Gastroesophageal sphincter (tissue), 4 donors: ENCODE measurements at regions not wholly inside any gene's neighbourhood (a gene's known extent, or its start where the extent isn't known, plus 50 kb on each side); places are given as distances from the start of the nearest gene placed in this dataset.

Experiments used
- ATAC-seq: fragments of 150-250 bp; one replicate; pipeline ENCODE4 v1.9.1; 2016; ENCODE audit warnings: mild to moderate bottlenecking, moderate library complexity
- H3K27ac ChIP-seq, 4 donors: fragments of 200-600 bp; sonication (generic) in 3 of 4; 1 replicate in 3 of 4; 2 replicates in 1 of 4; pipeline ENCODE4 v1.5.1; 2016 to 2019
- H3K27me3 ChIP-seq: fragments of 200-600 bp; sonication (generic); one replicate; pipeline ENCODE4 v1.5.1; 2019
- H3K36me3 ChIP-seq, 2 donors: fragments of 200-600 bp; sonication (generic); one replicate each; pipeline ENCODE4 v1.5.1; 2019; ENCODE audit warnings: control low read depth in 1 of 2
- H3K4me1 ChIP-seq, 3 donors: fragments of 200-600 bp; sonication (generic); 1 replicate in 2 of 3; 2 replicates in 1 of 3; pipeline ENCODE4 v1.5.1; 2016 to 2019; ENCODE audit warnings: control low read depth in 2 of 3
- H3K4me3 ChIP-seq, 2 donors: fragments of 200-600 bp; sonication (generic); one replicate each; pipeline ENCODE4 v1.5.1; 2019; ENCODE audit warnings: mild to moderate bottlenecking in 1 of 2, moderate library complexity in 1 of 2
- H3K9me3 ChIP-seq, 3 donors: fragments of 200-600 bp; sonication (generic); one replicate each; pipeline ENCODE4 v1.5.1; 2017 to 2019; ENCODE audit warnings: control low read depth in 2 of 3
- CTCF ChIP-seq, 4 experiments: fragments of 200-600 bp in 2 of 4; fragments of 450-650 bp in 2 of 4; sonication (generic) in 1 of 4; IDR thresholded peaks; one replicate each; pipeline ENCODE4 v1.5.1; 2017 to 2019; ENCODE audit warnings: antibody characterized with exemption in 4 of 4, mild to moderate bottlenecking in 2 of 4, moderate library complexity in 2 of 4
- EP300 ChIP-seq: sonication (generic); formaldehyde crosslinking; IDR thresholded peaks from one replicate; pipeline ENCODE4 v1.6.1; 2017; ENCODE audit warnings: antibody characterized with exemption, mild to moderate bottlenecking
- POLR2A ChIP-seq, 2 donors: fragments of 450-650 bp; IDR thresholded peaks; one replicate each; pipeline ENCODE4 v1.6.1; 2017; ENCODE audit warnings: antibody characterized with exemption in 2 of 2, mild to moderate bottlenecking in 2 of 2, moderate library complexity in 1 of 2
- POLR2AphosphoS5 ChIP-seq: sonication (generic); formaldehyde crosslinking; IDR thresholded peaks from one replicate; pipeline ENCODE4 v1.6.1; 2017; ENCODE audit warnings: antibody characterized with exemption
- WGBS, 2 donors: methylation state at CpG; one replicate each; pipeline ENCODE4 v1.1.5; 2018; ENCODE audit warnings: low coverage in 1 of 2; 5-methylcytosine and 5-hydroxymethylcytosine counted together

GRCh38 chr1:207243442-207244408 lies 77.8 kb upstream of the CD55 start:
- no peak overlapping the region for H3K27ac ChIP-seq
- H3K9me3 ChIP-seq = no peaks in the 10 kb centered on the region
- H3K27me3 ChIP-seq = no peaks in the 10 kb centered on the region
- TF ChIP-seq EP300 = no peak
- no peak for TF ChIP-seq POLR2A (IDR thresholded peaks at IDR 0.05)
- no peak for TF ChIP-seq CTCF (IDR thresholded peaks at IDR 0.05)
- TF ChIP-seq POLR2AphosphoS5 = no peak
- no peaks in the 10 kb centered on the region for H3K36me3 ChIP-seq
- 48 to 52% methylated on average over 5 to 6 of the region's 8 CpGs for WGBS, 2 donors
- peaks cover 0 to 3% (median 0%) of the 10 kb centered on the region in 3 donors for H3K4me1 ChIP-seq
- no peak overlapping the region for H3K4me3 ChIP-seq
- no peak for ATAC-seq

GRCh38 chr1:207244409-207244801 lies 77.1 kb upstream of the CD55 start:
- no peak overlapping the region for H3K4me3 ChIP-seq
- H3K9me3 ChIP-seq = no peaks in the 10 kb centered on the region
- H3K36me3 ChIP-seq = no peaks in the 10 kb centered on the region
- no peak for ATAC-seq
- H3K27ac ChIP-seq = no peak overlapping the region
- H3K27me3 ChIP-seq = no peaks in the 10 kb centered on the region
- peaks cover 0 to 3% (median 0%) of the 10 kb centered on the region in 3 donors for H3K4me1 ChIP-seq
- 81 to 85% methylated on average over 6 of the region's 6 CpGs for WGBS, 2 donors
- TF ChIP-seq CTCF (IDR thresholded peaks at IDR 0.05) (no peak), EP300 (no peak), POLR2AphosphoS5 (no peak), POLR2A (IDR thresholded peaks at IDR 0.05) (no peak)

GRCh38 chr1:207245124-207245523 lies 76.4 kb upstream of the CD55 start:
- Histone ChIP-seq H3K9me3 (no peaks in the 10 kb centered on the region), H3K4me3 (no peak overlapping the region), H3K4me1 (peaks cover 0 to 3% (median 0%) of the 10 kb centered on the region in 3 donors), H3K27me3 (no peaks in the 10 kb centered on the region), H3K27ac (no peak overlapping the region), H3K36me3 (no peaks in the 10 kb centered on the region)
- no peak for ATAC-seq
- TF ChIP-seq CTCF (IDR thresholded peaks at IDR 0.05) (no peak), POLR2A (IDR thresholded peaks at IDR 0.05) (no peak), POLR2AphosphoS5 (no peak), EP300 (no peak)
- WGBS, 2 donors = 78 to 96% methylated on average over 2 of the region's 2 CpGs

GRCh38 chr1:207248544-207249198 lies 72.8 kb upstream of the CD55 start:
- no peak overlapping the region for H3K27ac ChIP-seq
- TF ChIP-seq POLR2AphosphoS5 (no peak), EP300 (no peak), POLR2A (IDR thresholded peaks at IDR 0.05) (no peak), CTCF (IDR thresholded peaks at IDR 0.05) (no peak)
- no peaks in the 10 kb centered on the region for H3K9me3 ChIP-seq
- 51% methylated on average over 3 of the region's 3 CpGs; no CpG with 5 or more reads in 1 of the 2 donors for WGBS, 2 donors
- H3K4me3 ChIP-seq = no peak overlapping the region
- no peaks in the 10 kb centered on the region for H3K36me3 ChIP-seq
- no peak for ATAC-seq
- peaks cover 0 to 3% (median 0%) of the 10 kb centered on the region in 3 donors for H3K4me1 ChIP-seq
- no peaks in the 10 kb centered on the region for H3K27me3 ChIP-seq
